IPS-15b (cell line): ENCODE measurements at regions not wholly inside any gene's neighbourhood (a gene's known extent, or its start where the extent isn't known, plus 50 kb on each side); places are given as distances from the start of the nearest gene placed in this dataset.

ENCODE experiments used
- H3K27me3 ChIP-seq: one replicate; pipeline ENCODE4 v1.6.1; 2013; ENCODE audit warnings: low read length; ENCODE audit not compliant: control insufficient read depth, insufficient read depth
- H3K36me3 ChIP-seq: one replicate; pipeline ENCODE4 v1.6.1; 2013; ENCODE audit warnings: low read length; ENCODE audit not compliant: control insufficient read depth, insufficient read depth
- H3K4me1 ChIP-seq: one replicate; pipeline ENCODE4 v1.6.1; 2013; ENCODE audit warnings: mild to moderate bottlenecking, low read length; ENCODE audit not compliant: control insufficient read depth, insufficient read depth
- H3K4me3 ChIP-seq: one replicate; pipeline ENCODE4 v1.5.1; 2013; ENCODE audit warnings: low read depth, low read length
- H3K9ac ChIP-seq: one replicate; pipeline ENCODE4 v1.6.1; 2013; ENCODE audit warnings: low read depth, mild to moderate bottlenecking, low read length
- H3K9me3 ChIP-seq: one replicate; pipeline ENCODE4 v1.6.1; 2013; ENCODE audit warnings: mild to moderate bottlenecking, low read length; ENCODE audit not compliant: control insufficient read depth, insufficient read depth

- Histone ChIP-seq H3K9ac (no peak overlapping the region), H3K9me3 (no peaks in the 10 kb centered on the region), H3K4me3 (no peak overlapping the region), H3K27me3 (no peaks in the 10 kb centered on the region), H3K36me3 (no peaks in the 10 kb centered on the region), H3K4me1 (peaks cover 6% of the 10 kb centered on the region)
These were observed 325.4 kb downstream of the PIK3R1 start for GRCh38 chr5:68540798-68541590.

GRCh38 chr5:68542207-68542606 lies 326.7 kb downstream of the PIK3R1 start:
- Histone ChIP-seq H3K36me3 (no peaks in the 10 kb centered on the region), H3K9me3 (no peaks in the 10 kb centered on the region), H3K9ac (no peak overlapping the region), H3K4me1 (peaks cover 6% of the 10 kb centered on the region), H3K27me3 (no peaks in the 10 kb centered on the region), H3K4me3 (no peak overlapping the region)

- Histone ChIP-seq H3K36me3 (no peaks in the 10 kb centered on the region), H3K4me1 (peaks cover 6% of the 10 kb centered on the region), H3K4me3 (no peak overlapping the region), H3K9me3 (no peaks in the 10 kb centered on the region), H3K27me3 (no peaks in the 10 kb centered on the region), H3K9ac (no peak overlapping the region)
These were observed 327.7 kb downstream of the PIK3R1 start for GRCh38 chr5:68543212-68543611.

GRCh38 chr5:68544091-68544647 lies 328.6 kb downstream of the PIK3R1 start:
- Histone ChIP-seq H3K9me3 (no peaks in the 10 kb centered on the region), H3K4me1 (peaks cover 6% of the 10 kb centered on the region), H3K36me3 (no peaks in the 10 kb centered on the region)

GRCh38 chr5:68544648-68545552 lies 329.3 kb downstream of the PIK3R1 start:
- Histone ChIP-seq H3K36me3 (no peaks in the 10 kb centered on the region), H3K9me3 (no peaks in the 10 kb centered on the region), H3K27me3 (no peaks in the 10 kb centered on the region), H3K4me1 (peaks cover 6% of the 10 kb centered on the region), H3K4me3 (no peak overlapping the region), H3K9ac (no peak overlapping the region)

More at GRCh38 chr5:68544091-68544647, 328.6 kb downstream of the PIK3R1 start:
- no peak overlapping the region for H3K4me3 ChIP-seq
- H3K27me3 ChIP-seq = no peaks in the 10 kb centered on the region
- no peak overlapping the region for H3K9ac ChIP-seq

GRCh38 chr5:68545636-68546295 lies 330.2 kb downstream of the PIK3R1 start:
- no peaks in the 10 kb centered on the region for H3K27me3 ChIP-seq
- H3K36me3 ChIP-seq = no peaks in the 10 kb centered on the region
- no peaks in the 10 kb centered on the region for H3K9me3 ChIP-seq
- H3K4me3 ChIP-seq = no peak overlapping the region
- H3K4me1 ChIP-seq = peaks cover 6% of the 10 kb centered on the region
- no peak overlapping the region for H3K9ac ChIP-seq

GRCh38 chr5:68547056-68547455 lies 331.5 kb downstream of the PIK3R1 start:
- Histone ChIP-seq H3K9me3 (no peaks in the 10 kb centered on the region), H3K27me3 (no peaks in the 10 kb centered on the region), H3K36me3 (no peaks in the 10 kb centered on the region), H3K4me1 (peaks cover 3% of the 10 kb centered on the region), H3K9ac (no peak overlapping the region), H3K4me3 (no peak overlapping the region)

- Histone ChIP-seq H3K9me3 (no peaks in the 10 kb centered on the region), H3K27me3 (no peaks in the 10 kb centered on the region), H3K4me3 (no peak overlapping the region), H3K36me3 (no peaks in the 10 kb centered on the region), H3K9ac (no peak overlapping the region), H3K4me1 (peaks cover 3% of the 10 kb centered on the region)
These were observed 332.1 kb downstream of the PIK3R1 start for GRCh38 chr5:68547622-68548021.

GRCh38 chr5:68548959-68549676 lies 333.6 kb downstream of the PIK3R1 start:
- Histone ChIP-seq H3K27me3 (no peaks in the 10 kb centered on the region), H3K4me3 (no peak overlapping the region), H3K4me1 (peaks cover 3% of the 10 kb centered on the region), H3K36me3 (no peaks in the 10 kb centered on the region), H3K9me3 (no peaks in the 10 kb centered on the region), H3K9ac (no peak overlapping the region)

GRCh38 chr5:68550015-68550414 lies 334.5 kb downstream of the PIK3R1 start:
- Histone ChIP-seq H3K4me1 (peaks cover 3% of the 10 kb centered on the region), H3K36me3 (no peaks in the 10 kb centered on the region), H3K9me3 (no peaks in the 10 kb centered on the region), H3K4me3 (no peak overlapping the region), H3K9ac (no peak overlapping the region), H3K27me3 (no peaks in the 10 kb centered on the region)

GRCh38 chr5:68551436-68551835 lies 335.9 kb downstream of the PIK3R1 start:
- H3K27me3 ChIP-seq = no peaks in the 10 kb centered on the region
- H3K9ac ChIP-seq = no peak overlapping the region
- H3K36me3 ChIP-seq = no peaks in the 10 kb centered on the region
- H3K9me3 ChIP-seq = no peaks in the 10 kb centered on the region
- no peak overlapping the region for H3K4me3 ChIP-seq
- no peaks in the 10 kb centered on the region for H3K4me1 ChIP-seq
